K562 (cell line): ENCODE measurements at regions not wholly inside any gene's neighbourhood (a gene's known extent, or its start where the extent isn't known, plus 50 kb on each side); places are given as distances from the start of the nearest gene placed in this dataset.
A peak's percentile ranks its signal among the peaks of the same experiment; 100 is the strongest.

Source experiments
- ATAC-seq: fragments of 200-7000 bp; cut with Tn5 transposase; 3 replicates; pipeline ENCODE4 v1.9.1; 2020; ENCODE audit warnings: moderate library complexity
- BruUV-seq: library from RNA; stranded (reverse); fragments of 400-500 nt; replicated peaks from 2 replicates; lab custom pipeline; 2021; lab: Mats Ljungman, UMichigan
- CTCF ChIA-PET: fragments of 300-600 bp; formaldehyde crosslinking; extraction: SDS; loops from one replicate; lab custom pipeline; 2021; ENCODE audit warnings: low intra/inter-chr PET ratio; lab: Yijun Ruan, JAX
- POLR2A ChIA-PET: fragments of 300-600, 350-650 bp; sonication (Branson Sonifier 250); formaldehyde crosslinking; extraction: SDS; loops from one replicate; lab custom pipeline; 2021; ENCODE audit warnings: antibody characterized with exemption, inconsistent platforms; lab: Yijun Ruan, JAX
- DNase-seq, 4 experiments: peaks; one replicate each; pipeline versions ENCODE4 v3.0.0 to v3.0.0-alpha.2; 2011 to 2018; ENCODE audit warnings: low spot score in 3 of 4, mixed read lengths in 3 of 4; ENCODE audit errors: extremely low read depth in 1 of 4
- FAIRE-seq: peaks from 2 replicates; lab custom pipeline; 2011; peaks lifted over from hg19 to GRCh38; lab: Jason Lieb, UNC
- H2AFZ ChIP-seq: 2 replicates; pipeline ENCODE4 v1.6.0; 2011; ENCODE audit warnings: low read depth, low read length, control low read depth, inconsistent platforms
- H3K27ac ChIP-seq: fragments of 200-600 bp; 3 replicates; pipeline ENCODE4 v1.8.0; 2011; ENCODE audit warnings: low read depth, mild to moderate bottlenecking, control low read depth, inconsistent platforms, low read length, moderate library complexity, mixed read lengths; ENCODE audit errors: extremely low read depth
- H3K27me3 ChIP-seq, 2 experiments: fragments of 300-600 bp in 1 of 2; 2 replicates in 1 of 2; 3 replicates in 1 of 2; pipeline versions ENCODE4 v1.6.0 to v1.8.0; 2011; ENCODE audit warnings: inconsistent platforms in 2 of 2, low read length in 2 of 2, mild to moderate bottlenecking in 1 of 2, mixed read lengths in 1 of 2, moderate library complexity in 1 of 2; ENCODE audit not compliant: control insufficient read depth in 2 of 2, insufficient read depth in 2 of 2
- H3K36me3 ChIP-seq: fragments of 300-600 bp; 3 replicates; pipeline ENCODE4 v1.8.0; 2011; ENCODE audit warnings: mild to moderate bottlenecking, low read length, inconsistent platforms; ENCODE audit not compliant: control insufficient read depth, insufficient read depth
- H3K4me1 ChIP-seq, 2 experiments: fragments of 200-600 bp in 1 of 2; replicated peaks in 1 of 2; 2 replicates in 1 of 2; 3 replicates in 1 of 2; pipeline versions ENCODE4 v1.5.1 to v1.8.0; 2011; ENCODE audit warnings: inconsistent platforms in 2 of 2, low read length in 2 of 2, mild to moderate bottlenecking in 1 of 2, mixed read lengths in 1 of 2, moderate library complexity in 1 of 2; ENCODE audit not compliant: control insufficient read depth in 2 of 2, insufficient read depth in 2 of 2
- H3K4me2 ChIP-seq: 2 replicates; pipeline ENCODE4 v1.6.1; 2011; ENCODE audit warnings: low read length, control low read depth, inconsistent platforms, mixed read lengths; ENCODE audit not compliant: insufficient read depth
- H3K4me3 ChIP-seq: fragments of 200-600 bp; sonication (generic), shearing (Covaris generic); 2 replicates; pipeline ENCODE4 v1.5.1; 2016; ENCODE audit warnings: control low read depth, inconsistent platforms
- H3K79me2 ChIP-seq: fragments of 200-600 bp; 3 replicates; pipeline ENCODE4 v1.8.0; 2011; ENCODE audit warnings: low read length, inconsistent platforms; ENCODE audit not compliant: control insufficient read depth, insufficient read depth
- H3K9ac ChIP-seq, 2 experiments: 2 replicates each; pipeline versions ENCODE4 v1.6.0 to v1.6.1; 2011; ENCODE audit warnings: low read depth in 2 of 2, low read length in 2 of 2, control low read depth in 1 of 2, inconsistent platforms in 1 of 2, mild to moderate bottlenecking in 1 of 2, mixed read lengths in 1 of 2; ENCODE audit not compliant: insufficient read depth in 1 of 2
- H3K9me1 ChIP-seq: one replicate; pipeline ENCODE4 v1.6.0; 2011; ENCODE audit warnings: inconsistent platforms, mild to moderate bottlenecking, low read length, moderate library complexity; ENCODE audit not compliant: control insufficient read depth, insufficient read depth
- H3K9me3 ChIP-seq: replicated peaks from 2 replicates; pipeline ENCODE4 v1.5.1; 2011; ENCODE audit warnings: low read depth, low read length, inconsistent platforms; ENCODE audit not compliant: control insufficient read depth, insufficient read depth
- H4K20me1 ChIP-seq: replicated peaks from 2 replicates; pipeline ENCODE4 v1.6.1; 2011; ENCODE audit warnings: low read length, inconsistent platforms, mixed read lengths; ENCODE audit not compliant: control insufficient read depth, insufficient read depth
- C11orf30 ChIP-seq: fragments of 450-650 bp; IDR thresholded peaks from 2 replicates; pipeline ENCODE4 v1.6.1; 2016; ENCODE audit warnings: low read depth, mild to moderate bottlenecking
- CBX1 ChIP-seq: sonication (generic); IDR thresholded peaks from 2 replicates; pipeline ENCODE4 v1.6.1; 2016; ENCODE audit warnings: antibody characterized with exemption, low read depth, mild to moderate bottlenecking
- MAFF ChIP-seq: IDR thresholded peaks from 2 replicates; pipeline ENCODE4 v1.6.1; 2012; ENCODE audit warnings: low read length, improper control_type of control experiment
- MAFG ChIP-seq: fragments of 450-650 bp; conservative IDR thresholded peaks from 2 replicates; pipeline ENCODE4 v1.6.1; 2016; ENCODE audit warnings: missing genetic modification characterization, missing compliant biosample characterization
- MAFK ChIP-seq: IDR thresholded peaks from 2 replicates; pipeline ENCODE4 v1.6.1; 2011; ENCODE audit warnings: low read length, improper control_type of control experiment
- PHB2 ChIP-seq: fragments of 450-650 bp; IDR thresholded peaks from 2 replicates; pipeline ENCODE4 v1.6.1; 2017; ENCODE audit warnings: low read depth
- PYGO2 ChIP-seq: fragments of 450-650 bp; IDR thresholded peaks from 2 replicates; pipeline ENCODE4 v1.6.1; 2016; ENCODE audit warnings: mild to moderate bottlenecking, missing genetic modification characterization, moderate library complexity, missing compliant biosample characterization
- RFX5 ChIP-seq: IDR thresholded peaks from 2 replicates; pipeline ENCODE4 v1.6.1; 2011; ENCODE audit warnings: low read depth, mild to moderate bottlenecking, improper control_type of control experiment, low read length
- ZNF316 ChIP-seq: fragments of 450-650 bp; IDR thresholded peaks from 2 replicates; pipeline ENCODE4 v1.6.1; 2016
- ZNF75A ChIP-seq: fragments of 450-650 bp; formaldehyde crosslinking; IDR thresholded peaks from 2 replicates; pipeline ENCODE4 v1.4.0; 2020; ENCODE audit warnings: mild to moderate bottlenecking
- WGBS: fragments of 100-300 bp; shearing (Covaris generic); methylation state at CpG from one replicate; pipeline ENCODE4 v1.1.6; 2016; ENCODE audit warnings: low coverage, mixed read lengths; ENCODE audit not compliant: insufficient coverage; ENCODE audit errors: missing lambda C conversion rate; 5-methylcytosine and 5-hydroxymethylcytosine counted together
- in situ Hi-C: fragments of 300-500 bp; cut with MboI; formaldehyde crosslinking; loops from 4 replicates; pipeline ENCODE4 v1.15.0; 2018; ENCODE audit warnings: inconsistent platforms, mixed read lengths
- intact Hi-C: fragments of 100-400 bp; cut with micrococcal nuclease; formaldehyde crosslinking; loops from 2 replicates; pipeline ENCODE4 v1.14.2; 2022
- TF ChIP-seq, protein P1 (sequence below): fragments of 250-450 bp; sonication (Bioruptor Pico); IDR thresholded peaks from 2 replicates; pipeline ENCODE4 v1.4.0; 2020

DNA sequence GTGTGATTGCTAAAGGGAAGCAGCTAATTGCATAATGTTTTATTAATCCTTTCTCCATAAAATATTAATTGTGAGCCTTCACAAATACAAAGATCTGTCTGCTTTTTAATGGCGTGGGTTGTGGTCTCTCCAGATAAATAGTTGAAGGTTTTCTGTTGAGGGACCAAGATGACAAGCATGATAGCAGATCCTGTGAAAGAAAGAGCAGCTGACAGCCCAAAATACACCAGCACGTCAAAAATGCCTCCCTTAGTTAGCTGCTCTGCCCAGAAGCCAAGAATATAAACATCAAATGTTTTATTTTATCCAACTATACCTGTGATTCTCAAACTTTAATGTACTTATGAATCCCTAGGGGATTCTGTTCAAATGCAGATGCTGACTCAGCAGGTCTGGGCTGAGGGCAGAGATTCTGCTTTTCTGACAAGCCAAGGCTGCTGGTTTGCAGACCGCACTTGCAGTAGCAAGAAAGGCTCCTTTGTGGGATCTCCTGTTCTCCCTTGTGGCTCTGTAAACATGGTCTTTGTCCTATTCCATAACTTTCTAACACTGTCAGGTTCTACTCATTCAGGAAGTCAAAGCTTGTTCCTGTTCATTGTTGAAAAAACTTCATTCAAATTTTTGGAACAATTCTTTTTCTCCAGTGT is 119.1 kb upstream of the SLC25A36 start:
- no TSS peak for BruUV-seq
- Histone ChIP-seq H3K4me1 (no peaks in the 10 kb centered on the region), H3K36me3 (no peaks in the 10 kb centered on the region), H3K4me3 (no peak overlapping the region), H3K9ac (no peak overlapping the region), H3K9me3 (no peaks in the 10 kb centered on the region), H3K27ac (no peak overlapping the region), H3K9me1 (no peaks in the 10 kb centered on the region), H2AFZ (no peak overlapping the region), H3K4me2 (no peak overlapping the region), H3K79me2 (no peaks in the 10 kb centered on the region), H3K27me3 (no peaks in the 10 kb centered on the region), H4K20me1 (no peaks in the 10 kb centered on the region)
- ATAC-seq (no peak), FAIRE-seq (no peak), DNase-seq (no peak)
- WGBS: 0% methylated on average over 3 of the region's 3 CpGs
- peak; percentile 90 for TF ChIP-seq MAFF
- TF ChIP-seq PYGO2: no peak
- peak; percentile 85 for TF ChIP-seq MAFG (tag)
- TF ChIP-seq CBX1: no peak
- TF ChIP-seq, protein P1, sequence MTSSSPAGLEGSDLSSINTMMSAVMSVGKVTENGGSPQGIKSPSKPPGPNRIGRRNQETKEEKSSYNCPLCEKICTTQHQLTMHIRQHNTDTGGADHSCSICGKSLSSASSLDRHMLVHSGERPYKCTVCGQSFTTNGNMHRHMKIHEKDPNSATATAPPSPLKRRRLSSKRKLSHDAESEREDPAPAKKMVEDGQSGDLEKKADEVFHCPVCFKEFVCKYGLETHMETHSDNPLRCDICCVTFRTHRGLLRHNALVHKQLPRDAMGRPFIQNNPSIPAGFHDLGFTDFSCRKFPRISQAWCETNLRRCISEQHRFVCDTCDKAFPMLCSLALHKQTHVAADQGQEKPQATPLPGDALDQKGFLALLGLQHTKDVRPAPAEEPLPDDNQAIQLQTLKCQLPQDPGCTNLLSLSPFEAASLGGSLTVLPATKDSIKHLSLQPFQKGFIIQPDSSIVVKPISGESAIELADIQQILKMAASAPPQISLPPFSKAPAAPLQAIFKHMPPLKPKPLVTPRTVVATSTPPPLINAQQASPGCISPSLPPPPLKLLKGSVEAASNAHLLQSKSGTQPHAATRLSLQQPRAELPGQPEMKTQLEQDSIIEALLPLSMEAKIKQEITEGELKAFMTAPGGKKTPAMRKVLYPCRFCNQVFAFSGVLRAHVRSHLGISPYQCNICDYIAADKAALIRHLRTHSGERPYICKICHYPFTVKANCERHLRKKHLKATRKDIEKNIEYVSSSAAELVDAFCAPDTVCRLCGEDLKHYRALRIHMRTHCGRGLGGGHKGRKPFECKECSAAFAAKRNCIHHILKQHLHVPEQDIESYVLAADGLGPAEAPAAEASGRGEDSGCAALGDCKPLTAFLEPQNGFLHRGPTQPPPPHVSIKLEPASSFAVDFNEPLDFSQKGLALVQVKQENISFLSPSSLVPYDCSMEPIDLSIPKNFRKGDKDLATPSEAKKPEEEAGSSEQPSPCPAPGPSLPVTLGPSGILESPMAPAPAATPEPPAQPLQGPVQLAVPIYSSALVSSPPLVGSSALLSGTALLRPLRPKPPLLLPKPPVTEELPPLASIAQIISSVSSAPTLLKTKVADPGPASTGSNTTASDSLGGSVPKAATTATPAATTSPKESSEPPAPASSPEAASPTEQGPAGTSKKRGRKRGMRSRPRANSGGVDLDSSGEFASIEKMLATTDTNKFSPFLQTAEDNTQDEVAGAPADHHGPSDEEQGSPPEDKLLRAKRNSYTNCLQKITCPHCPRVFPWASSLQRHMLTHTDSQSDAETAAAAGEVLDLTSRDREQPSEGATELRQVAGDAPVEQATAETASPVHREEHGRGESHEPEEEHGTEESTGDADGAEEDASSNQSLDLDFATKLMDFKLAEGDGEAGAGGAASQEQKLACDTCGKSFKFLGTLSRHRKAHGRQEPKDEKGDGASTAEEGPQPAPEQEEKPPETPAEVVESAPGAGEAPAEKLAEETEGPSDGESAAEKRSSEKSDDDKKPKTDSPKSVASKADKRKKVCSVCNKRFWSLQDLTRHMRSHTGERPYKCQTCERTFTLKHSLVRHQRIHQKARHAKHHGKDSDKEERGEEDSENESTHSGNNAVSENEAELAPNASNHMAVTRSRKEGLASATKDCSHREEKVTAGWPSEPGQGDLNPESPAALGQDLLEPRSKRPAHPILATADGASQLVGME: no peak
- no peak for TF ChIP-seq ZNF75A (CRISPR knock-in tag)
- TF ChIP-seq PHB2: no peak
- TF ChIP-seq C11orf30: peak; percentile 88
- peak; percentile 89 for TF ChIP-seq ZNF316
- peak; percentile 92 for TF ChIP-seq MAFK
- no peak for TF ChIP-seq RFX5
- ChIA-PET POLR2A (interaction anchor here (0.6 to 0.7 kb wide), 2 partner anchors 253 to 647 kb away, joined by 3 read pairs; no protein-coding TSS in a partner anchor), CTCF (no interaction called here)
- in situ Hi-C loops (no loop called here), intact Hi-C loops (no loop called here)
